C4-2B (cell line): ENCODE measurements at regions not wholly inside any gene's neighbourhood (a gene's known extent, or its start where the extent isn't known, plus 50 kb on each side); places are given as distances from the start of the nearest gene placed in this dataset.
"Not testable (repeated sequence)": the region's sequence is repeated elsewhere in the genome, so short reads cannot be mapped to it uniquely, and the experiment has no call there.

ENCODE experiments used
- CTCF ChIP-seq: fragments of 450-650 bp; conservative IDR thresholded peaks from 2 replicates; pipeline ENCODE4 v1.5.1; 2017; ENCODE audit warnings: mild to moderate bottlenecking
- ZFX ChIP-seq: fragments of 450-650 bp; IDR thresholded peaks from 2 replicates; pipeline ENCODE4 v1.6.1; 2017

- TF ChIP-seq CTCF, ZFX: not testable (repeated sequence)
Observed at GRCh38 chr1:80539298-80539697, 1261.4 kb upstream of the ADGRL2 start.
